ENCODE measurements at regions not wholly inside any gene's neighbourhood (a gene's known extent, or its start where the extent isn't known, plus 50 kb on each side); places are given as distances from the start of the nearest gene placed in this dataset.

DNA sequence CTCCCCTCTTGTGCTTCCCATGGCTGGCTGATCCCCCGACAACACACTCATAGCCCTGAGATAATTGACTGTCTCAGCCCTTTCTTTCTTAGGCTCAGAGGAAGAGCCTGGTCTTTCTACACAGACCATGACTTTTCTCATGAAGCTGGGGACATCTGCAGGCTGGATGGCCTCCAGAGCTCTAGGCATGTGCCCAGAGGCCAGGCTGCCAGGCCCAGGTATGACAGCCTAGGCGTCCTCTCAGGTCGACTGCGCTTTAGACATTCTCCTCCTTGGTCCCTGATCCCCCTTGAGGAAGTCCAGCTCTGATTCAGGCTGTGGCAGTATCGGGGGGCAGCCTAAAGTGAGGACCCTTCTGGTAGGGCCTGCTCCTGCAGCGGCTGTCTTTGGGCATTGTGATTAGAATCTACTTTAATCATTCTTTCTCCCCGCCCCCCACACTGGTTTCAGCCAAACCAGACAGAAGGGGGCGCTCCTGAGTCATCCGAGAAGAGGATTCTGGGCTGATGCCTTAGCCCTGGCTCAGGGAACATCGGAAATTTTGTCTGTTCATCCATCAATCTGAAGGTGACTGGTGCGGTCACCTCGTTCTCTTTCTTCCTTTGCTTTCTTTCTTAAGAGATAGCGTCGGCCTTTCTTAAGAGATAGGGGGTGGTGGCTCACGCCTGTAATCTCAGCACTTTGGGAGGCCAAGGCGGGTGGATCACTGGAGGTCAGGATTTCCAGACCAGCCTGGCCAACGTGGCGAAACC is 66.5 kb upstream of the HSPA9 start:
- TF ChIP-seq, protein P1, sequence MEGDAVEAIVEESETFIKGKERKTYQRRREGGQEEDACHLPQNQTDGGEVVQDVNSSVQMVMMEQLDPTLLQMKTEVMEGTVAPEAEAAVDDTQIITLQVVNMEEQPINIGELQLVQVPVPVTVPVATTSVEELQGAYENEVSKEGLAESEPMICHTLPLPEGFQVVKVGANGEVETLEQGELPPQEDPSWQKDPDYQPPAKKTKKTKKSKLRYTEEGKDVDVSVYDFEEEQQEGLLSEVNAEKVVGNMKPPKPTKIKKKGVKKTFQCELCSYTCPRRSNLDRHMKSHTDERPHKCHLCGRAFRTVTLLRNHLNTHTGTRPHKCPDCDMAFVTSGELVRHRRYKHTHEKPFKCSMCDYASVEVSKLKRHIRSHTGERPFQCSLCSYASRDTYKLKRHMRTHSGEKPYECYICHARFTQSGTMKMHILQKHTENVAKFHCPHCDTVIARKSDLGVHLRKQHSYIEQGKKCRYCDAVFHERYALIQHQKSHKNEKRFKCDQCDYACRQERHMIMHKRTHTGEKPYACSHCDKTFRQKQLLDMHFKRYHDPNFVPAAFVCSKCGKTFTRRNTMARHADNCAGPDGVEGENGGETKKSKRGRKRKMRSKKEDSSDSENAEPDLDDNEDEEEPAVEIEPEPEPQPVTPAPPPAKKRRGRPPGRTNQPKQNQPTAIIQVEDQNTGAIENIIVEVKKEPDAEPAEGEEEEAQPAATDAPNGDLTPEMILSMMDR (IDR thresholded peaks at IDR 0.05) = peak; percentile 68 to 76 (median 71)
- TF ChIP-seq POLR2A (IDR thresholded peaks at IDR 0.05) = no peak
